ENCODE measurements at regions not wholly inside any gene's neighbourhood (a gene's known extent, or its start where the extent isn't known, plus 50 kb on each side); places are given as distances from the start of the nearest gene placed in this dataset.

DNA sequence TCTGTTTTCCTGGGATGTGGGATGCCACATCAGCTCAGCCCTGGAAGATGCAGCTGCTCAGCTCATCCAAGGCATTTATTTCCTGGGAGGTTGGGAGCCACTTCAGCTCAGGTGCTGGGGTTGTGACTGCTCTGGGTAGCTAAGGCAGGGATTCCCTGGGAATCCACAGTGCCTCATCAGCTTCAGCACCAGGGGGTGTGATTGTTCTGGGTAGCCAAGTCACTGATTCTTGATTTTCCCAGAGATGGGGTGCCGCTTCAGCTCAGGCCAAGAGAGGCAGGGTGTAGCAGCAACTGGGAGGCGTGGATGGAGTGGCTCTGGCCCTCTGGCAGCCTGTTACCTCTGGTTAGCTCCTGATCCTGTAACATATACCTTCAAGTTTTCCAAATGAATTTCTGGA lies 81.3 kb upstream of the PRMT8 start:
- Histone ChIP-seq H3K4ac (ENCODE audit: low read depth, low read length) (no peak overlapping the region), H2AFZ (replicated peaks; ENCODE audit: low read length, poor library complexity) (no peak overlapping the region), H4K5ac (ENCODE audit: low read depth, low read length) (no peak overlapping the region), H3K79me1 (ENCODE audit: low read depth in 1 of 2, low read length in 2 of 2) (no peaks in the 10 kb centered on the region), H3K36me3 (ENCODE audit: control insufficient read depth, insufficient read depth, low read length) (no peaks in the 10 kb centered on the region), H3K4me1 (ENCODE audit: control insufficient read depth, insufficient read depth, low read length) (no peaks in the 10 kb centered on the region), H2BK20ac (ENCODE audit: low read depth, low read length) (no peak overlapping the region), H3K9me3 (ENCODE audit: control insufficient read depth, insufficient read depth, low read length) (peaks cover 6% of the 10 kb centered on the region), H3K56ac (ENCODE audit: extremely low read depth, insufficient read depth, low read length) (no peak overlapping the region), H2AK9ac (replicated peaks; ENCODE audit: low read depth, low read length, poor library complexity) (no peak overlapping the region), H3K23ac (ENCODE audit: low read depth, low read length) (no peak overlapping the region), H3K4me2 (ENCODE audit: low read depth, low read length) (no peak overlapping the region), H2BK5ac (ENCODE audit: low read depth, low read length, poor library complexity, severe bottlenecking) (no peak overlapping the region), H4K91ac (ENCODE audit: insufficient read depth, low read depth, low read length) (no peak overlapping the region), H3K14ac (replicated peaks; ENCODE audit: low read depth, low read length) (no peak overlapping the region), H2BK15ac (ENCODE audit: low read depth, low read length) (no peak overlapping the region), H3K4me3 (ENCODE audit: insufficient read depth, low read depth, low read length) (no peak overlapping the region), H2AK5ac (ENCODE audit: low read depth, low read length) (no peak overlapping the region), H3K27me3 (ENCODE audit: control insufficient read depth, insufficient read depth, low read length) (no peaks in the 10 kb centered on the region), H3K27ac (ENCODE audit: insufficient read depth, low read length) (no peak overlapping the region), H4K8ac (ENCODE audit: low read depth in 2 of 2, low read length in 2 of 2) (no peak overlapping the region), H2BK120ac (ENCODE audit: low read depth, low read length) (no peak overlapping the region), H3K18ac (ENCODE audit: low read depth, low read length) (no peak overlapping the region), H4K20me1 (ENCODE audit: insufficient read depth, low read length) (no peaks in the 10 kb centered on the region), H3K9ac (ENCODE audit: low read depth, low read length) (no peak overlapping the region), H3K9me1 (ENCODE audit: insufficient read depth, low read length) (no peaks in the 10 kb centered on the region)
- POLR2A ChIA-PET (ENCODE audit: unreplicated experiment) = no interaction called here
- in situ Hi-C loops (cut with MboI; ENCODE audit: low sequenced_read_pairs) (no loop called here), dilution Hi-C loops (cut with HindIII; ENCODE audit: low sequenced_read_pairs, unreplicated experiment) (no loop called here), intact Hi-C loops (cut with micrococcal nuclease) (no loop called here)
- DNase-seq (no peak), ATAC-seq (ENCODE audit: low read depth) (no peak)
- BruUV-seq (replicated peaks) = no TSS peak
- CTCF ChIA-PET = no interaction called here
- no CpG with 5 or more reads among the region's 2 CpGs for WGBS, 2 experiments (ENCODE audit: extremely low coverage in 2 of 2, insufficient read length in 1 of 2)
- TF ChIP-seq CEBPB (IDR thresholded peaks at IDR 0.05; ENCODE audit: low read depth, low read length) (no peak), RAD21 (IDR thresholded peaks at IDR 0.05; ENCODE audit: low read length) (no peak), SMC3 (IDR thresholded peaks at IDR 0.05; ENCODE audit: low read depth, low read length) (no peak), POLR2A (IDR thresholded peaks at IDR 0.05; ENCODE audit: low read depth, low read length) (no peak), MAFK (IDR thresholded peaks at IDR 0.05; ENCODE audit: low read depth, low read length) (no peak), RFX5 (IDR thresholded peaks at IDR 0.05; ENCODE audit: low read depth, low read length) (no peak), BHLHE40 (IDR thresholded peaks at IDR 0.05; ENCODE audit: low read depth, low read length) (no peak)
- TF ChIP-seq, protein P1, sequence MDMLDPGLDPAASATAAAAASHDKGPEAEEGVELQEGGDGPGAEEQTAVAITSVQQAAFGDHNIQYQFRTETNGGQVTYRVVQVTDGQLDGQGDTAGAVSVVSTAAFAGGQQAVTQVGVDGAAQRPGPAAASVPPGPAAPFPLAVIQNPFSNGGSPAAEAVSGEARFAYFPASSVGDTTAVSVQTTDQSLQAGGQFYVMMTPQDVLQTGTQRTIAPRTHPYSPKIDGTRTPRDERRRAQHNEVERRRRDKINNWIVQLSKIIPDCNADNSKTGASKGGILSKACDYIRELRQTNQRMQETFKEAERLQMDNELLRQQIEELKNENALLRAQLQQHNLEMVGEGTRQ (IDR thresholded peaks at IDR 0.05; ENCODE audit: low read depth, low read length) = no peak

All from IMR-90 (cell line).